Body of pancreas (tissue), 4 donors: ENCODE measurements at regions not wholly inside any gene's neighbourhood (a gene's known extent, or its start where the extent isn't known, plus 50 kb on each side); places are given as distances from the start of the nearest gene placed in this dataset.
A peak's percentile ranks its signal among the peaks of the same experiment; 100 is the strongest.

Experiments used
- ATAC-seq: fragments of 150-250 bp; one replicate; pipeline ENCODE4 v1.9.1; 2016
- DNase-seq, 4 donors: peaks; one replicate each; pipeline ENCODE4 v3.0.0-alpha.2; 2019
- H3K27ac ChIP-seq, 4 donors: fragments of 200-600 bp; sonication (generic); 1 replicate in 3 of 4; 2 replicates in 1 of 4; pipeline versions ENCODE4 v1.5.1 to v1.6.1; 2016 to 2019; ENCODE audit warnings: mild to moderate bottlenecking in 1 of 4, mixed read lengths in 1 of 4, moderate library complexity in 1 of 4
- H3K27me3 ChIP-seq, 2 donors: fragments of 200-600 bp; sonication (generic); one replicate each; pipeline ENCODE4 v1.6.0; 2016; ENCODE audit warnings: mild to moderate bottlenecking in 1 of 2
- H3K36me3 ChIP-seq, 2 donors: fragments of 200-600 bp; sonication (generic); replicated peaks in 1 of 2; 2 replicates each; pipeline ENCODE4 v1.5.1; 2016; ENCODE audit warnings: low read depth in 2 of 2; ENCODE audit not compliant: insufficient read depth in 1 of 2
- H3K4me1 ChIP-seq: fragments of 200-600 bp; sonication (generic); one replicate; pipeline ENCODE4 v1.6.0; 2016
- H3K4me3 ChIP-seq, 2 donors: fragments of 200-600 bp; sonication (generic); 1 replicate in 1 of 2; 2 replicates in 1 of 2; pipeline ENCODE4 v1.5.1; 2016 to 2019
- H3K9me3 ChIP-seq, 3 donors: fragments of 200-600 bp; sonication (generic); 1 replicate in 2 of 3; 2 replicates in 1 of 3; pipeline ENCODE4 v1.5.1; 2016
- POLR2A ChIP-seq, 3 donors: fragments of 450-650 bp; IDR thresholded peaks; one replicate each; pipeline ENCODE4 v1.6.1; 2016; ENCODE audit warnings: antibody characterized with exemption in 3 of 3, mild to moderate bottlenecking in 2 of 3
- WGBS, 2 donors: methylation state at CpG; one replicate each; pipeline ENCODE4 v1.1.5; 2017; 5-methylcytosine and 5-hydroxymethylcytosine counted together
- intact Hi-C: fragments of 100-400 bp; cut with DNase I; formaldehyde crosslinking; loops from one replicate; pipeline ENCODE4 v1.15.1; 2023
- TF ChIP-seq, protein P1 (sequence below), 7 experiments: fragments of 450-650 bp in 4 of 7; fragments of 200-600 bp in 3 of 7; sonication (generic) in 3 of 7; IDR thresholded peaks; one replicate each; pipeline ENCODE4 v1.5.1; 2016 to 2019; ENCODE audit warnings: antibody characterized with exemption in 7 of 7

DNA sequence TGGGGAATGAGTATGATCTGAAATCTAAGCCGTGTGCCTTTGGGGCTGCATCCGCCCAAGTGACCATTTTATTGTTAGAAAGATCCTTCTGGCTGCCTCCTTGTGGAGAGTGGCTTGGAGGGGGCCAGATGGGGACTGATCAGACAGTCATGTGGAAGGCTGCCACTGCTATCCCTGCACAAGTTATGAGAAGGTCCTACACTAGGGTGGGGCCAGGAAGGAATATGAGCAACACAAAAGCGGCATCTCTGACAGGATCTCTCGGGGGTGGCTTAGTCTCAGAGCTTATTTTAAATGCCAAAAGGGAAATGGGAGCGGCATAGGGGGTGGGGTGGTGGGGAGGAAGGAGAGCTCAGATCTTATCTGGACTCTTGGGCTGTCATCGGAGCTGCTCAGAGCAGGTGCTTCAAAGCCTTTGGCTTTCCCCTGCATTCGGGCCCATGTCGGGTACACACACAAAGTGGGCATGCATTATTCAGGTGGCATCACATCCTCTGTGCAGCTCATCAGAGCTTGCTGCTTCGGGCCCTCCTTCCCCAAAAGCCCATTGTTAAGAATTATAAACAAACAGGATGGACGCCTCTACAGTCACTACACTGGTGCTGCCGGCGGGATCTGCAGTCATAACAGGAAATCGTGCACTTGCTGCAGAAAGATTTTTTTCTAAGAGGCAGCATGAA is 805.4 kb downstream of the VRK1 start:
- intact Hi-C loops: no loop called here
- Histone ChIP-seq H3K27me3 (no peaks in the 10 kb centered on the region), H3K4me3 (no peak overlapping the region), H3K4me1 (no peaks in the 10 kb centered on the region), H3K9me3 (no peaks in the 10 kb centered on the region), H3K36me3 (no peaks in the 10 kb centered on the region), H3K27ac (no peak overlapping the region)
- ATAC-seq (no peak), DNase-seq (peak in 1 of 4 donors; percentile 5)
- 44 to 49% methylated on average over 13 of the region's 13 CpGs for WGBS, 2 donors
- no peak for TF ChIP-seq POLR2A (IDR thresholded peaks at IDR 0.05)
- TF ChIP-seq, protein P1, sequence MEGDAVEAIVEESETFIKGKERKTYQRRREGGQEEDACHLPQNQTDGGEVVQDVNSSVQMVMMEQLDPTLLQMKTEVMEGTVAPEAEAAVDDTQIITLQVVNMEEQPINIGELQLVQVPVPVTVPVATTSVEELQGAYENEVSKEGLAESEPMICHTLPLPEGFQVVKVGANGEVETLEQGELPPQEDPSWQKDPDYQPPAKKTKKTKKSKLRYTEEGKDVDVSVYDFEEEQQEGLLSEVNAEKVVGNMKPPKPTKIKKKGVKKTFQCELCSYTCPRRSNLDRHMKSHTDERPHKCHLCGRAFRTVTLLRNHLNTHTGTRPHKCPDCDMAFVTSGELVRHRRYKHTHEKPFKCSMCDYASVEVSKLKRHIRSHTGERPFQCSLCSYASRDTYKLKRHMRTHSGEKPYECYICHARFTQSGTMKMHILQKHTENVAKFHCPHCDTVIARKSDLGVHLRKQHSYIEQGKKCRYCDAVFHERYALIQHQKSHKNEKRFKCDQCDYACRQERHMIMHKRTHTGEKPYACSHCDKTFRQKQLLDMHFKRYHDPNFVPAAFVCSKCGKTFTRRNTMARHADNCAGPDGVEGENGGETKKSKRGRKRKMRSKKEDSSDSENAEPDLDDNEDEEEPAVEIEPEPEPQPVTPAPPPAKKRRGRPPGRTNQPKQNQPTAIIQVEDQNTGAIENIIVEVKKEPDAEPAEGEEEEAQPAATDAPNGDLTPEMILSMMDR (IDR thresholded peaks at IDR 0.05): no peak

DNA sequence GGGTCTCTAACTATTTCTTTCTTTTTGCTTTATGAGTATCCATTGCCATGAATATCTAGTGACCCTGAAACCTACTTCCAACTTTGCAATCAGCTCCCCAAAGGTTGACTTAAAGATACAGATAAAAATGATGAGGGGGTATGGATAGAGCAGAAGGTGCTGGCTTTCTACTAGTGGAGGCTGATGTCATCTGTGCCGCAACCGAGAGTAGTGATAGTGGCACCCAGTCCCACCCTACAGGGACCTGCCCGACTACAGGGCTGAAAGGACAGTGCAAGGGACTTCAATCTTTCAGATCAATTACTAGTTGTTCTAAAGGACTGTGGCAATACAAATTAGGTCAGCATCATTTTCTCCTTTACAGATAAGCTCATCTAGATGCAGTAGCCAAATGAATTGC is 806.0 kb downstream of the VRK1 start:
- no peaks in the 10 kb centered on the region for H3K36me3 ChIP-seq
- DNase-seq (no peak), ATAC-seq (no peak)
- intact Hi-C loops: no loop called here
- no peaks in the 10 kb centered on the region for H3K27me3 ChIP-seq
- no peaks in the 10 kb centered on the region for H3K9me3 ChIP-seq
- no peak overlapping the region for H3K27ac ChIP-seq
- no peaks in the 10 kb centered on the region for H3K4me1 ChIP-seq
- WGBS, 2 donors: 58 to 60% methylated on average over 3 of the region's 3 CpGs
- TF ChIP-seq POLR2A (IDR thresholded peaks at IDR 0.05): no peak
- TF ChIP-seq, protein P1 (IDR thresholded peaks at IDR 0.05): no peak
- no peak overlapping the region for H3K4me3 ChIP-seq

DNA sequence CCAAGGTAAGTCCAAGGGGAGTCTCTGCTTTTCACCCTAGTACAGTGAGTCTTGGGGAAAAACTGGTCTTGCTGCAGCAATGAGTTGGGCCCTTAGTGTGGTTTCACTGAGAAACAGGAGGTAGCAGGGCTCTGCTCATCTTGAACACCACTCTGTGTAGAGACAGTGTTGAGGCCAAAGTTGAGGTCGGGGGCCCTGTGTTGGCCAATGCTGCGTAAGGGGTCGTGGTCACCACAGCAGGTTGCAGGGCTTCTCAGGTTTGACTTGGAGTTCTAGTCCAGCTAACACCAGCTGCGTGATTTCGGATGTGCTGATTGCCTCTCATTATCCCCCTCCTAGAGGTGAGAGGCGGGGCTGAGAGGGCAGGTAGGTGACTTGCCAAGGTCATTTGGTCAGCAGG is 807.5 kb downstream of the VRK1 start:
- no peaks in the 10 kb centered on the region for H3K9me3 ChIP-seq
- intact Hi-C loops: no loop called here
- no peak for DNase-seq
- H3K36me3 ChIP-seq: no peaks in the 10 kb centered on the region
- ATAC-seq: no peak
- no peaks in the 10 kb centered on the region for H3K27me3 ChIP-seq
- 45 to 61% methylated on average over 5 to 6 of the region's 6 CpGs for WGBS, 2 donors
- H3K4me3 ChIP-seq: no peak overlapping the region
- no peak overlapping the region for H3K27ac ChIP-seq
- H3K4me1 ChIP-seq: no peaks in the 10 kb centered on the region
- TF ChIP-seq POLR2A (IDR thresholded peaks at IDR 0.05): no peak
- TF ChIP-seq, protein P1 (IDR thresholded peaks at IDR 0.05): no peak

DNA sequence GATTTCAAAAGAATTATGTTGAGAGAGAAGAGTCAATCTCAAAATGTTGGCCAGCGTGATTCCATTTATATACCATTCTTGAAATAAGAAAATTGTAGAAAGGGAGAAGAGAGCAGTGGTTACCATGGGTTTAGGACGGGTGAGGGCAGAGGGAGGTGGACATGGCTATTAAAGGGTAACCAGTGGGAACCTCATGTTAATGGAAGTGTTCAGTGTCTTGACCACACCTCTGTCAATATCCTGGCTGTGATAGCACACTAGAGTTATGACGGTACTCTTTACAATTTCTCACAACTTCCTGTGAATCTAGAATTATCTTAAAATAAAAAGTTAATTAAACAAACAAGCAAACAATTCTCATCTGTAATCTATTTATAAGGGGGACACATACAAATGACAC is 821.2 kb downstream of the VRK1 start:
- no peaks in the 10 kb centered on the region for H3K4me1 ChIP-seq

More for the DNA sequence above, 821.2 kb downstream of the VRK1 start:
- Histone ChIP-seq H3K36me3 (no peaks in the 10 kb centered on the region), H3K27me3 (no peaks in the 10 kb centered on the region), H3K9me3 (peaks cover 0 to 6% (median 2%) of the 10 kb centered on the region in 3 donors), H3K27ac (no peak overlapping the region), H3K4me3 (no peak overlapping the region)
- DNase-seq (no peak), ATAC-seq (no peak)
- intact Hi-C loops: no loop called here
- no peak for TF ChIP-seq POLR2A (IDR thresholded peaks at IDR 0.05)
- TF ChIP-seq, protein P1 (IDR thresholded peaks at IDR 0.05): no peak
- WGBS, 2 donors: 48 to 52% methylated on average over 3 of the region's 3 CpGs
